Heart right ventricle (tissue), 16 donors: ENCODE measurements at regions not wholly inside any gene's neighbourhood (a gene's known extent, or its start where the extent isn't known, plus 50 kb on each side); places are given as distances from the start of the nearest gene placed in this dataset.

Experiments used
- ATAC-seq, 8 donors: fragments of 200-7000 bp; cut with Tn5 transposase; one replicate each; pipeline ENCODE4 v1.9.1; 2020; ENCODE audit warnings: mild to moderate bottlenecking in 8 of 8, moderate library complexity in 8 of 8, moderate number of reproducible peaks in 1 of 8
- DNase-seq, 2 donors: peaks; one replicate each; pipeline ENCODE4 v3.0.0-alpha.2; 2020
- H3K27ac ChIP-seq, 10 donors: fragments of 200-600 bp; sonication (generic) in 2 of 10; one replicate each; pipeline versions ENCODE4 v1.5.0 to v1.8.0; 2020 to 2022; ENCODE audit warnings: mild to moderate bottlenecking in 3 of 10
- H3K27me3 ChIP-seq, 7 donors: fragments of 200-600 bp; one replicate each; pipeline ENCODE4 v1.8.0; 2021 to 2022; ENCODE audit warnings: mild to moderate bottlenecking in 2 of 7
- H3K36me3 ChIP-seq, 9 donors: fragments of 200-600 bp; sonication (generic) in 1 of 9; one replicate each; pipeline versions ENCODE4 v1.5.0 to v1.8.0; 2020 to 2022; ENCODE audit warnings: mild to moderate bottlenecking in 2 of 9
- H3K4me1 ChIP-seq, 9 donors: fragments of 200-600 bp; sonication (generic) in 1 of 9; one replicate each; pipeline versions ENCODE4 v1.5.0 to v1.8.0; 2020 to 2022; ENCODE audit warnings: mild to moderate bottlenecking in 4 of 9
- H3K4me3 ChIP-seq, 10 donors: fragments of 200-600 bp; sonication (generic) in 2 of 10; one replicate each; pipeline versions ENCODE4 v1.5.0 to v1.8.0; 2020 to 2022; ENCODE audit warnings: mild to moderate bottlenecking in 7 of 10, moderate library complexity in 2 of 10
- H3K9me3 ChIP-seq, 11 donors: fragments of 200-600 bp in 10 of 11; sonication (generic) in 2 of 11; one replicate each; pipeline versions ENCODE4 v1.5.0 to v1.8.0; 2013 to 2022; ENCODE audit warnings: mild to moderate bottlenecking in 2 of 11, control low read depth in 1 of 11, moderate library complexity in 1 of 11
- CTCF ChIP-seq, 9 donors: fragments of 200-600 bp; sonication (generic) in 2 of 9; IDR thresholded peaks; one replicate each; pipeline versions ENCODE4 v1.5.0 to v1.8.0; 2021 to 2022; ENCODE audit warnings: antibody characterized with exemption in 9 of 9, mild to moderate bottlenecking in 5 of 9, moderate library complexity in 1 of 9
- WGBS, 2 donors: extraction: QIAGEN DNeasy Blood & Tissue Kit; methylation state at CpG; one replicate each; pipeline ENCODE4 v1.1.7; 2013; ENCODE audit warnings: inconsistent platforms in 1 of 2; 5-methylcytosine and 5-hydroxymethylcytosine counted together
- intact Hi-C, 10 donors: fragments of 100-400 bp; cut with DNase I; formaldehyde crosslinking; loops; one replicate each; pipeline versions ENCODE4 v1.11.1 to v1.14.2; 2022
- donor health status: Arrhythmogenic right ventricular cardiomyopathy.
- donor health status: ischemic (EF 13 %, LVEDD 7.1; RV severe dilation, severe dysfunction).
- donor health status: healthy with polysubstance abuse.
- donor health status: DM: no; HTN: yes; CAD: no.
- donor health status: DM: no; HTN: no; CAD: no.
- donor health status: ischemic (EF 25% LVEDD 6.9; RV normal size, moderate dysfunction).
- donor health status: ischemic (EF 25% LVEDD 5.7; RV mildly dilated, moderate dysfunction).
- donor health status: healthy.
- donor health status: DM: yes; HTN: yes; CAD: no.
- donor health status: Ischemic cardiomyopathy.
- donor health status: ischemic (EF 35%, LVEDD 5.7; RV mildly dilated, moderate dysfunction).
- donor health status: nonischemic (EF 11% LVEDD 7.7; RV severe dilation, severe dysfunction).
- donor health status: DM: yes; HTN: yes; CAD: no.
- donor health status: PGD.
- donor health status: ischemic (EF 29% LVEDD 5.4; RV normal size, mild dysfunction).
- donor health status: nonischemic (EF 23%, LVEDD 6.1; RV moderate dilation, normal function).

- intact Hi-C loops, result no loop called here
Measured at GRCh38 chr9:20253635-20254034, 368.7 kb downstream of the MLLT3 start.

GRCh38 chr9:20252778-20253177, 369.5 kb downstream of the MLLT3 start:
- no peak for ATAC-seq
- intact Hi-C loops, result no loop called here

More at GRCh38 chr9:20253635-20254034, 368.7 kb downstream of the MLLT3 start:
- peaks cover 0 to 9% (median 0%) of the 10 kb centered on the region in 9 donors for H3K4me1 ChIP-seq
- no peaks in the 10 kb centered on the region for H3K27me3 ChIP-seq
- peaks cover 0 to under 1% (median 0%) of the 10 kb centered on the region in 11 donors for H3K9me3 ChIP-seq
- H3K36me3 ChIP-seq, result no peaks in the 10 kb centered on the region
- WGBS, 2 donors, result 75 to 89% methylated on average over 5 of the region's 5 CpGs
- DNase-seq (no peak), ATAC-seq (no peak)
- no peak overlapping the region for H3K4me3 ChIP-seq
- no peak for TF ChIP-seq CTCF (IDR thresholded peaks at IDR 0.05)
- H3K27ac ChIP-seq, result no peak overlapping the region

GRCh38 chr9:20250791-20251190, 371.5 kb downstream of the MLLT3 start:
- H3K27me3 ChIP-seq, result no peaks in the 10 kb centered on the region
- DNase-seq (no peak), ATAC-seq (no peak)
- WGBS, 2 donors, result 71 to 80% methylated on average over 6 of the region's 6 CpGs
- no peak for TF ChIP-seq CTCF (IDR thresholded peaks at IDR 0.05)
- intact Hi-C loops, result no loop called here
- no peak overlapping the region for H3K4me3 ChIP-seq
- H3K36me3 ChIP-seq, result no peaks in the 10 kb centered on the region
- no peaks in the 10 kb centered on the region for H3K4me1 ChIP-seq
- H3K27ac ChIP-seq, result no peak overlapping the region
- H3K9me3 ChIP-seq, result peaks cover 0 to 9% (median 0%) of the 10 kb centered on the region in 11 donors

More at GRCh38 chr9:20252778-20253177, 369.5 kb downstream of the MLLT3 start:
- Histone ChIP-seq H3K9me3 (peaks cover 0 to 9% (median 0%) of the 10 kb centered on the region in 11 donors), H3K4me1 (peaks cover 0 to 9% (median 0%) of the 10 kb centered on the region in 9 donors), H3K27ac (no peak overlapping the region), H3K27me3 (no peaks in the 10 kb centered on the region), H3K4me3 (no peak overlapping the region), H3K36me3 (no peaks in the 10 kb centered on the region)
- WGBS, 2 donors, result 93 to 95% methylated on average over 1 of the region's 1 CpG
- DNase-seq, result no peak
- no peak for TF ChIP-seq CTCF (IDR thresholded peaks at IDR 0.05)

GRCh38 chr9:20244271-20244670, 378.0 kb downstream of the MLLT3 start:
- WGBS, 2 donors, result 72 to 75% methylated on average over 6 of the region's 6 CpGs
- no peak for ATAC-seq
- H3K36me3 ChIP-seq, result no peaks in the 10 kb centered on the region
- no peaks in the 10 kb centered on the region for H3K27me3 ChIP-seq
- intact Hi-C loops, result no loop called here
- no peak overlapping the region for H3K4me3 ChIP-seq
- TF ChIP-seq CTCF (IDR thresholded peaks at IDR 0.05), result no peak
- no peak for DNase-seq
- H3K4me1 ChIP-seq, result peaks cover 0 to 28% (median 0%) of the 10 kb centered on the region in 9 donors
- H3K27ac ChIP-seq, result no peak overlapping the region
- H3K9me3 ChIP-seq, result peaks cover 0 to 9% (median 0%) of the 10 kb centered on the region in 11 donors
